ENCODE measurements at regions not wholly inside any gene's neighbourhood (a gene's known extent, or its start where the extent isn't known, plus 50 kb on each side); places are given as distances from the start of the nearest gene placed in this dataset.

DNA sequence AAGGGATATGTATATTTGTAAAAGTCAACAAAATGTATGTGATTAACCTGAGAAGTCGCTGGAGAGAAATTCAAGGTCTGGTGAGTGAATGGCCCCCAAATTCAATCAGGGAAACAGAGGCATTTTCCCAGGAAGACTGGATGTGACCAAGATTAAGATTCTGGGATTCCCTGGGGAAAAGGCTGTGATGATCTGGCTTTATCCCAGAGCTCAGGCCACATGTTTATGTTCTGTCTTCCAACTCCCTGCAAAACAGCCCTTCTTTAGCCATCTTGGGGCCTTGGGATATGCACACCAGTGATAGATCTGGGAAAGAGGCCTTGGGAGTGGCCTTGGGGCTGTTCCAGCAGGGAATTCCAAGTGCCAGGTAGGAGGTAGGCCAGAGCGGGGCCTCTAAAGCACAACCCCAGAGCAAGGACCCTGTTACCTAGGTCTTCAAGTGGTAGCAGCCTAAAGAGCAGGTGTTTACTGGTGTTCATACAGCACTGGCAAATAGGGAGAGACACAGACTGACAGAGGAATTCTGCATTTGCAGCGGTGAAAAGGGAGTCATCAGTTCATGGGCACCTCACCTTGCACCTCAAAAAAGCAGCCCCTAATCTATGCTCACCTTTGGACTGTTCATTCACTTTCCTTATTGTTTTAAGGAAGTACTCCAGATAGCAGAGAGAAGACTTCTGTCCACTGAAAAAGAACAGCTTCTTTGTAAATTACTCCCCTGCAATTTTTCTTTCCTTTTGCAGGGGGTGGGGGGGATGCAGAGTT, 312.4 kb downstream of the BUD13 start:
- TF ChIP-seq POLR2A (IDR thresholded peaks at IDR 0.05; ENCODE audit: low read length) (no peak), GATA1 (IDR thresholded peaks at IDR 0.05; ENCODE audit: low read depth, low read length) (no peak)

Measured in erythroblast (primary cell).